A673 (cell line): ENCODE measurements at regions not wholly inside any gene's neighbourhood (a gene's known extent, or its start where the extent isn't known, plus 50 kb on each side); places are given as distances from the start of the nearest gene placed in this dataset.

Source experiments
- BruUV-seq: library from RNA; stranded (reverse); fragments of 400-500 nt; replicated peaks from 2 replicates; lab custom pipeline; 2021; lab: Mats Ljungman, UMichigan
- CTCF ChIA-PET: fragments of 300-600 bp; sonication (Branson Sonifier 250); formaldehyde crosslinking; loops from one replicate; lab custom pipeline; 2022; ENCODE audit warnings: antibody characterized with exemption; lab: Charles Lee
- POLR2A ChIA-PET: fragments of 300-600 bp; sonication (Branson Sonifier 250); formaldehyde crosslinking; loops from one replicate; lab custom pipeline; 2022; ENCODE audit warnings: antibody characterized with exemption; ENCODE audit not compliant: low non-redundant PET; lab: Charles Lee
- DNase-seq: peaks from one replicate; pipeline ENCODE4 v3.0.0-alpha.2; 2015; ENCODE audit warnings: low spot score
- H3K27ac ChIP-seq: fragments of 200-600 bp; sonication (generic); 2 replicates; pipeline ENCODE4 v1.5.1; 2016; ENCODE audit warnings: mixed run types, low read depth, mild to moderate bottlenecking, mixed read lengths, antibody characterized with exemption, low read length; ENCODE audit not compliant: poor library complexity, severe bottlenecking
- H3K27me3 ChIP-seq: fragments of 200-600 bp; sonication (generic); replicated peaks from 2 replicates; pipeline ENCODE4 v1.6.1; 2017; ENCODE audit warnings: mixed run types, low read depth, mild to moderate bottlenecking, mixed read lengths, antibody characterized with exemption, low read length; ENCODE audit not compliant: insufficient read depth, poor library complexity
- H3K36me3 ChIP-seq: fragments of 200-600 bp; sonication (generic); 2 replicates; pipeline ENCODE4 v1.6.1; 2016; ENCODE audit warnings: mixed run types, mild to moderate bottlenecking, mixed read lengths, antibody characterized with exemption, low read length; ENCODE audit not compliant: insufficient read depth, poor library complexity, severe bottlenecking
- H3K4me1 ChIP-seq: fragments of 200-600 bp; sonication (generic); 2 replicates; pipeline ENCODE4 v1.6.1; 2017; ENCODE audit warnings: mixed run types, mild to moderate bottlenecking, mixed read lengths, antibody characterized with exemption, low read length; ENCODE audit not compliant: insufficient read depth, poor library complexity, severe bottlenecking
- H3K4me3 ChIP-seq: fragments of 200-600 bp; sonication (generic); 2 replicates; pipeline ENCODE4 v1.5.1; 2016; ENCODE audit warnings: low read depth, mixed run types, mild to moderate bottlenecking, mixed read lengths, low read length; ENCODE audit not compliant: poor library complexity, severe bottlenecking
- H3K9me3 ChIP-seq: fragments of 200-600 bp; sonication (generic); 2 replicates; pipeline ENCODE4 v1.6.1; 2016; ENCODE audit warnings: mixed run types, low read depth, mild to moderate bottlenecking, mixed read lengths, antibody characterized with exemption, low read length; ENCODE audit not compliant: poor library complexity, severe bottlenecking
- CTCF ChIP-seq: fragments of 300-800, 200-600 bp; sonication (generic); conservative IDR thresholded peaks from 2 replicates; pipeline ENCODE4 v1.5.1; 2017; ENCODE audit warnings: low read depth, mild to moderate bottlenecking, antibody characterized with exemption, low read length, moderate library complexity, mixed read lengths
- EZH2 ChIP-seq: fragments of 200-600 bp; sonication (generic); IDR thresholded peaks from 2 replicates; pipeline ENCODE4 v1.6.1; 2017; ENCODE audit warnings: borderline replicate concordance, low read depth, mild to moderate bottlenecking, mixed read lengths, antibody characterized with exemption, low read length; ENCODE audit not compliant: poor library complexity, severe bottlenecking
- intact Hi-C: fragments of 100-400 bp; cut with micrococcal nuclease; formaldehyde crosslinking; loops from one replicate; pipeline ENCODE4 v1.10.0; 2022; ENCODE audit not compliant: unreplicated experiment

GRCh38 chr15:69920221-69920620 is 177.5 kb downstream of the TLE3 start:
- intact Hi-C loops, result no loop called here
- no peak overlapping the region for H3K4me3 ChIP-seq
- TF ChIP-seq CTCF, result no peak
- no peak for TF ChIP-seq EZH2
- H3K36me3 ChIP-seq, result no peaks in the 10 kb centered on the region
- ChIA-PET CTCF (no interaction called here), POLR2A (no interaction called here)
- no peaks in the 10 kb centered on the region for H3K27me3 ChIP-seq
- BruUV-seq, result no TSS peak
- no peak overlapping the region for H3K27ac ChIP-seq
- peaks cover 13% of the 10 kb centered on the region for H3K9me3 ChIP-seq
- no peaks in the 10 kb centered on the region for H3K4me1 ChIP-seq
- no peak for DNase-seq

GRCh38 chr15:69921626-69922619 is 175.8 kb downstream of the TLE3 start:
- no peaks in the 10 kb centered on the region for H3K36me3 ChIP-seq
- no peaks in the 10 kb centered on the region for H3K4me1 ChIP-seq
- H3K27ac ChIP-seq, result no peak overlapping the region
- DNase-seq, result no peak
- no TSS peak for BruUV-seq
- H3K4me3 ChIP-seq, result no peak overlapping the region
- CTCF ChIA-PET, result no interaction called here
- H3K27me3 ChIP-seq, result no peaks in the 10 kb centered on the region
- peaks cover 14% of the 10 kb centered on the region for H3K9me3 ChIP-seq
- TF ChIP-seq EZH2, result no peak
- no peak for TF ChIP-seq CTCF
- intact Hi-C loops, result no loop called here
- POLR2A ChIA-PET, result no interaction called here

- POLR2A ChIA-PET, result no interaction called here
- H3K4me3 ChIP-seq, result no peak overlapping the region
- H3K36me3 ChIP-seq, result no peaks in the 10 kb centered on the region
- no peaks in the 10 kb centered on the region for H3K27me3 ChIP-seq
- CTCF ChIA-PET, result no interaction called here
- H3K27ac ChIP-seq, result no peak overlapping the region
- intact Hi-C loops, result no loop called here
- TF ChIP-seq EZH2 (no peak), CTCF (no peak)
- H3K9me3 ChIP-seq, result peaks cover 14% of the 10 kb centered on the region
- BruUV-seq, result no TSS peak
- H3K4me1 ChIP-seq, result no peaks in the 10 kb centered on the region
- DNase-seq, result no peak
These were observed 173.2 kb downstream of the TLE3 start for GRCh38 chr15:69924531-69924930.
